DND-41 (cell line): ENCODE measurements at regions not wholly inside any gene's neighbourhood (a gene's known extent, or its start where the extent isn't known, plus 50 kb on each side); places are given as distances from the start of the nearest gene placed in this dataset.

ENCODE experiments used
- CTCF ChIP-seq: IDR thresholded peaks from 2 replicates; pipeline ENCODE4 v1.5.1; 2012; ENCODE audit warnings: borderline replicate concordance, low read length, moderate library complexity, mild to moderate bottlenecking; ENCODE audit not compliant: poor library complexity, severe bottlenecking; ENCODE audit errors: extremely low read depth
- EZH2 ChIP-seq: IDR thresholded peaks from 3 replicates; pipeline ENCODE4 v1.6.1; 2012; ENCODE audit warnings: borderline replicate concordance, low read depth, mild to moderate bottlenecking, moderate library complexity, low read length, inconsistent platforms; ENCODE audit not compliant: severe bottlenecking

- TF ChIP-seq CTCF (peak; percentile 35), EZH2 (no peak)
Observed at GRCh38 chr3:109553591-109554371, 216.4 kb upstream of the DPPA4 start.
